ENCODE measurements at regions not wholly inside any gene's neighbourhood (a gene's known extent, or its start where the extent isn't known, plus 50 kb on each side); places are given as distances from the start of the nearest gene placed in this dataset.

DNA sequence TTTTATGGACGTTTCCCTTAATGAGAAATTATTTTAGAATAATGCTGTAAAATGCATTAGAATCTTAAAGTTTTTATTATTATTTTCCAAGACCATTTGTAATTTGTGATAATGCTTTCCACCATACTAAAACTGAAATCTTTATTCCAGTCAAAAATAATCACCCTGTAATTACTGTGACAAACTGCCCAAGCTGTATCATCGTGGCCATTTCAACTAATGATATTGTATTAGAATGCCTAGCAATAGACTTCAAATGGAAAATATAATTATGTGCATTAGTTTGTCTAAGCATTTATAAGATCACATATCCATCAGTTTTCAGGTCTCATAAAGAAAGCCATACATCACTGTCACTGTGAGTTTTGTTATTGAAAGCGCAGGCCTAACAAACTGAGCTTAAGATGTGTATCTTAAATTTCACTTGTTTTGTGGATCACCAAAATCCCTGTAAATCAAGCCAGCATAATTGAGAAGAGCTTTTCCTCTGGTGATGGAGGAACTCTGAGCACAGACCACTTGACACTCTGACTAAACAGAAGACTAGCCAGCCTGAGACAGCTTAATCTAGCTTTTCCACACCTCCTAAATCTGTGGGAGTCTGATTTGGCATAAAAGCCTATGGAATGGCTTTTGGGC lies 1312.2 kb upstream of the ACVR2A start:
- DNase-seq: no peak

DNA sequence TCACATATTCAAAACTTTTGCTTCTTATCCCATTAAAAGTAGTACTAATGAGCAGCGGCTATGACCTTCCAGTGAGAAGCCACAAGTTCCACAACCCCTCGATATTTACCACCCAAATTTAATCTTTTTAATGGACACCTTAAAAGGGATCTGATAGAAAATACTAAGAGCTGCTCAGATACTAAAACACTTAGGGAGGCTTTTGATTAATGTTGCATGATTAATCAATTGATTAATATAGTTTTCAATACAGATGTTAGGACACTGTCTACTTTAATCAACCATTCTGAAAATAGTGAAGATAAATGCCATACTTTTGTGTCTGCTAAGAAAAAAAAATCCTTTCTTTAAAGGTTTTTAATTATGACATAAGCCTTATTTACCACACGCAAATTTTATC lies 1312.8 kb upstream of the ACVR2A start:
- no peak for DNase-seq

DNA sequence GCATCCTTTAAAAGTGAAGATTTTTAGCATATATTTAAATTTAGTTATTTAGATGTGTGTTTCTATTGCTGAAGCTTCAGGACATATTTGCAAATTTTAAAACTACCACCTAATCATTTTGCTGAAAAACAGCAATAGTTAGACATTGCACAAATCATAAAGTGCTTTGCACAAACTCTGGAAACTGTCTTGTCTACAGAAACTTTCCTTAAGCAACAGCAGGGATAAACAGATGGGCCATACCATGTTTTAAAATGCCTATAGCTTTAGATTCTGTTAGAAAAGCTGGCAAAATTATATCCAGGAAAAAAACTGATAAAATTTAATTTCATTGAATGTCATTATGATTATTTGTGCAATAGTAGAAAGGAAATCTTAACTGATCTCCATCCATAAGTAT lies 1313.9 kb upstream of the ACVR2A start:
- DNase-seq: no peak

DNA sequence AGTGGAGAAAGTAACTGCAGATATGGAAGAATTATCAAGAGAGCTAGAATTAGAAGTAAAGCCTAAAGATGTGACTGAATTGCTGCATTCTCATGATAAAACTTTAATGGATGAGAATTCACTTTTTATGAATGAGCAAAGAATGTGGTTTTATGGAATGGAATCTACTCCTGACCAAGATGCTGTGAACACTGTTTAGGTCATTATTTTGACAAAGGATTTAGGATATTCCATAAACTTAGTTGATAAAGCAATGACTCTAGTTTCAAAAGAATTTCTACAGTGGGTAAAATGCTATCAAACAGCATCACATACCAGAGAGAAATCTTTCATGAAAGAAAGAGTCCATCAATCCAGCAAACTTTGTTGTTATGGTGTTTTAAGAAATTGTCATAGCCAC lies 1317.7 kb upstream of the ACVR2A start:
- DNase-seq: no peak

DNA sequence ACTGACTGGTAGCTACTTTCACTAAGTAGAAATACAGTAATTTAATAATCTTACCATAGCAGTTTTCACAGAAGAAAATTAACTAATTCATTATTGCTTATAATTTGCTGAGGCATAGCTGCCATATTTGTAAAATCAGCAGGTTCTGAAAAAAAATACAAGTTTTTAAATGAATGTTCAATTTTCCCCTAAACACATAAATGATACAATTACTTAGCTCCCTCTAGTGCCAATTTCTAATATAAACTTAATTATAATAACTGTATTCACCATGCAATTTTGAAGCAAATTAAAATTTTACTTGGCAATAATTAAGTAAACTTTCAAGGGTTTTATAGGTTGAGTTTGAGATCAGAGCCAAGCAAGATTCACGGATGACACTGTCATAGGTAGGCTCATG lies 1321.6 kb upstream of the ACVR2A start:
- peak; percentile 66 for DNase-seq

DNA sequence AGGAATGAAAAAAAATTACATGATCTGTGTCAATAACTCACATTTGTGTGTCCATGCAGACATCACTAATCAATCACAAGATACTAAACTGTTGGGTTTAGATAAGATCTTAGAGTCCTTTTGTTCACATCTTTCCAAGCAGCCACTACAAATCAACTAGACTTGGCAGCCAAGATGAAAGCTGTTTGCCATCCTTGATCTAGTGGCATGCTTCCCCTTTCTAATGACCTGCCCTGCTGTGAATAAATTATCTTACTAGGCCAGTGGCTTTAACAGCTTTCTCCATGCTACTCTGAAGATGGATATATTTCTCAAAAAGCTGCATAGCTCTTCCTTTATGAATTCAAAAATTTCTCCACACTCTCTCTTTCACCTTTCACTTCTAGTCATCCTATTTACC lies 1338.0 kb upstream of the ACVR2A start:
- DNase-seq: peak; percentile 13

DNA sequence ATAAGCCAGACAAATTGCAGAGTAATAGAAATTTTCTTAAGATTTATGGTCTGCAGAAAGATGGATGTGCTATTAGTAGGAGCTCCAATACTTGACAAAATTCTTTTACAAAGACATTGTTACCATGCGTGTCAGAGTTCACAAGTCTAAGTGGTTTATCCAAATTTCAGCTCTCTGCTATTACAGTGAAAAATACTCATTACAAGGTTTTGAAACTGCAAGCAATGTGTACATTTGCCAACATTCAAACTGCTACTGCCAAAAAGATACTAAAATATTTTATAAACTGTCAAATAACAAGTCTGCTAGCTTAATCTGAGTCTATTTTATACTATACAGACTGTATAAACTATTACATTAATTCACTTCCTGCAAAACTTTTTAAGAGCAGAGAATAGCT lies 1341.5 kb upstream of the ACVR2A start:
- no peak for DNase-seq

DNA sequence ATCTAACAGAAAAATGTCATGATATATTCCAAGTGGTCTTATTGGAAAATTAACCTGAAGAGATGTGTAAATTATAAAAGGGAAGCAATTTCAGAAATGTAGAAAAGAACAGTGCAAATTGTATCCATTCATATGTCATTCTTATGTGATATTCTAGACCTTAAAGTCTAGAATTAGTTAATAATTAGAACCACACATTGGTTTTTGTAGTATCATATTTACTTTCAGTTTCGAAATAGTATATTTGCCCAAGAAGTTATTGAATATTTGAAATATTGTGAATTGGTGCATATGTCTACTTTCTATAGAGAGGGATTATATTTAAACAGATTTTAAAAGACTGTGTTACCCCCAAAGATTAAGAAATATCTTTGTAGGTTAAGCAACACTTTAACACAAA lies 1348.6 kb upstream of the ACVR2A start:
- peak; percentile 26 for DNase-seq

DNA sequence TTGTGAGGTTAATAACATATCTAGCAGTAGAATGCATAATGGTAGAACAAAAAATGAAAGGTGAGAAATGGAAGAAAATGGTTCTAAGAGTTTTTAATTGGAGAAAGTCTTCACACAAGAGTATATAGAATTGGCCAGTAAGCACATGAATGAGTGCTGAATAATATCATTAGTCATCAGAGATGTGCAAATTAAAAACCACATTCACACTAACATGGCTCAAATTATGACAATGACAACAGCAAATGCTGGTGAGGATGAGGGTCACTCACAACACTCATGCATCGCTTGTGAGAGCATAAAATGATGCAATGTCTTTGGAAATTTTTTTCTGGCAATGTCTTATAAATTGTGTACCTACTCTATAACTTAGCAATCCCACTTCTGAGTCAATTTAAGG lies 1355.4 kb upstream of the ACVR2A start:
- no peak for DNase-seq

DNA sequence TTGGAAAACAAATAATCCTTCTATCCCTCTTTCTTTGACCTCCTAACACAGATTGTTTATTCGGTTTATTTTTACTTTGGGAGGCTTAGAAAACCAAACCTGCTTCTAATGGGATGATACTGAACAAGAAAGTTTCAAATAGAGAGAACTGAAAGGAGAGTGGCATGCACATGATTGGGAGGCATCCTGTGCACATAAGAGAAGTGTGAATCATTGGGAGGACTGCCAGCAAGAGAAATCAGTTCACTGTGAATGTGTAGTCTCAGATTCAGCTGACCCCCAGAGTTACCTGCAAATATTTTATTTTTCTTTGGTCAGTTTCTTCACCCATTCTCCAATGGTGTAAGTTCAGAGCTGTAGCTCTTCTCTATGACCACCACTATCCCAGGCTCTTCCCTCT lies 1363.2 kb upstream of the ACVR2A start:
- no peak for DNase-seq

DNA sequence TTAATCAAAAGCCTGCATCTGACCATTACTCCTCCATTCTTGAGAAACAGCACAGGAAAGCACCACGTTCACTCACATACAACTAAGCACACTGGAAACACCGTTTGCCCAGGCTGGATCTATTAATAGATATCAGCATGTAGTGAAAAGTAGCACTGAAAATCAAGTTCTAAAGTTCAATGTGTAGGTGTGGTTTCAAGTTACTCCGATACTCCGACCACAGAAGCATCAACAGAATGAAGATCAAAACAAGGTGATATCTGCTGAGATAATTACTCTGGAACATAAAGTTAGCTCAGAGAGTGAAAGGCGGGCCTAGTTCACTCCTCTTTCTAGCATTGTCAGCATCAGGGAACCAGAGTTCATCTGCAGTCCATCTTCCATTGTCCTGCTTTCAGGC lies 1367.4 kb upstream of the ACVR2A start:
- no peak for DNase-seq

DNA sequence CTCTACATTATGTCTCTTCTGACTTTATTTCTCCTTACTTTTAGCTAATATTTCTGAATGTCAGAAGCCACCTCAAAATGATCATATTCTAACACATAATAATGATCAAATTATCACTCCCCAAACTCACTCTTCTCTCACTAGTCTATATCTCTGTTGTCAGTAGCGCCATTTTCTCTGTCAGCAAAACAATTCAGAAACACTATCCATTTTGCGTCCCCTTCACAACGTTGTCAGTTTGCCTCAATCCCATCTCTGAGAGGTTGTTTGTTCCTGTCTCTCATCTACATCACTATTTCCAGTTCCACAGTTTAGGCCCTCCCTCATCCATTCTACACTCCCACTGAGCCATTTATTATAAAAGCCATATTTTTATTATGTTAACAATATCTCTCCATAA lies 1376.3 kb upstream of the ACVR2A start:
- no peak for DNase-seq

DNA sequence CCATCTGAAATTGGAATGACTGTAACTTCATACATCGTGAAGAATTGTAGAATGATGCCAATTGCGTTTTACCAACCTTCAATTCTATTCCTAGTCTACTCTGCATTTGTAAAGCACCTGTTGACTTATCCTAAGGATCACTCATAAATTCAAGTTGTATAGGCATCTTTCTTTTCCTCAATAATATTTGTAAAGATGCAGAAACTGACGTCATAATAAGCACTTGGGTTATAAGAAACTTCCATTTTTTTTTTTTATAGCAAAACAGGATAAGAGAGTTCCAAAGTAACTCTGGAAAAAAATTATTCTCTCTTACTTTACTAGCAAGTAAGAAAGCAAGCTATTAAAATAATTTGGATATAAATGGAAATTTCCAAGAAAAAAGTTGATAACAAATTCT lies 1377.4 kb upstream of the ACVR2A start:
- no peak for DNase-seq

DNA sequence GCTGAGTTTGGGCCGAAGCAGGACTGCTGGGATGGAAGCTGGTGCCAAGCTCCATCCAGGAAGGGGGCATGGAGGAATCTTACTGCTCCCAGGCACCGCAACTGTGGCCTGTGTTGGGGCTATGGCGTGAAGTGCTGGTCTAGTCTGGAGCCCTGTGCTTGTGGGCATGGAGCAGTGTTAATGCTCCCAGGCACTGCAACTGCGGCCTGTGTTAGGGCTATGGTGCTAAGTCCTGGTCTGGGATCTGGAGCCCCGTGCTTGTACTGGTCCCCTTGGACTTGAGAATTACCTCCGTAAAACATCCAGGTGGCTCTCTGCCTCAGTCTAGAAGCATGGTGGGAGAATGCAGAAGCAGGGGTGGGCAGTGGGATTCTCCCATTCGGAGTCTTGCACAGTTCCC lies 1379.4 kb upstream of the ACVR2A start:
- no peak for DNase-seq

DNA sequence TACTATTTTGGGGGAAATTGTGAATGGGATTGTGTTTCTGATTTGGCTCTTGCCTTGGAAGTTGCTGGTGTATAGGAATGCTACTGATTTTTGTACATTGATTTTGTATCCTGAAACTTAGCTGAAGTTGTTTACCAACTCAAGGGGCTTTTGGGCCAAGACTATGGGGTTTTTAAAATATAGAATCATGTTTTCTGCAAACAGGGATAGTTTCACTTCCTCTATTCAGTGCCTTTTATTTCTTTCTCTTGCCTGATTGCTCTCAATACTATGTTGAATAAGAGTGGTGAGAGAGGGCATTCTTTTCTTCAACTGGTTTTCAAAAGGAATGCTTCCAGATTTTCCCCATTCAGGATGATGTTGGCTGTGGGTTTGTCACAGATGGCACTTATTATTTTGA lies 1383.8 kb upstream of the ACVR2A start:
- no peak for DNase-seq

DNA sequence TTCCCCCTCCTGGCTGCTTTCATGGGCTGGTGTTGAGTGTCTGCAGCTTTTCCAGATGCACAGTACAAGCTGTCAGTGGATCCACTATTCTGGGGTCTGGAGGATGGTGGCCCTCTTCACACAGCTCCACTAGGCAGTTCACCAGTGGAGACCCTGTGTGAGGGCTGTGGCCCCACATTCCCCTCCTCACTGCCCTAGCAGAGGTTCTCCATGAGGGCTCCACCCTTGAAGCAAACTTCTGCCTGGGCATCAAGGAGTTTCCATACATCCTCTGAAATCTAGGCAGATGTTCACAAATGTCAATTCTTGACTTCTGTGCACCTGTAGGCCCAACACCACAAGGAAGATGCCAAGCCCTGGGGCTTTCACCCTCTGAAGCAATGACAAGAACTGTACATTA lies 1386.2 kb upstream of the ACVR2A start:
- DNase-seq: no peak

DNA sequence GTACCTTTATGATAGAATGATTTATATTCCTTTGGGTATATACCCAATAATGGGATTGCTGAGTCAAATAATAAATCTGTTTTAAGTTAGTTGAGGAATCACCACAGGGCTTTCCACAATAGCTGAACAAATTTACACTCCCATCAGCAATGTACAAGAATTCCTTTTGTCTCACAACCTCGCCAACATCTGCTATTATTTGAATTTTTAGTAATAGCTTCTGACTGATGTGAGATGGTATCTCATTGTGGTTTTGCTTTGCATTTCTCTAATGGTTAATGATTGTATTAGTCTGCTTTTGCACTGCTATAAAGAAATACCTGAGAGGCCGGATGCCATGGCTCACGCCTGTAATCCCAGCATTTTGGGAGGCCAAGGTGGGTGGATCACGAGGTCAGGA lies 1387.6 kb upstream of the ACVR2A start:
- no peak for DNase-seq

DNA sequence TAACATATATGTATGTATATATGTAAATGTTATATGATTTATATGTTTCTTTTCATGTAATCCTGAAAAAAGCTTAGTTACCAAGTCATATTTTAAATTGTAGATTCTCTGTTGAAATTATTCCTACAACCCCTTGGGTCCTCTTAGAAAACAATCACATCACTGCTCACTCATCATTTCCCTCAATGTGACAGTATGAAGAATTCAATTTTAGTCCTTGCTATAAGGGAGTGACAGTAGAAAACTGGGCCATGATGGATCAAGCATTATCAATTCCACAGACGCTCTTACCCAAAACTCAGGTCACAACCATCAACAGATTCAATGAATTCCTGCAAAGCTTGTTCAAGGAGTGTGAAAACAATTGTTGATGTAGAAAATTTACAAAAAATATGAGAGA lies 1389.5 kb upstream of the ACVR2A start:
- DNase-seq: no peak

DNA sequence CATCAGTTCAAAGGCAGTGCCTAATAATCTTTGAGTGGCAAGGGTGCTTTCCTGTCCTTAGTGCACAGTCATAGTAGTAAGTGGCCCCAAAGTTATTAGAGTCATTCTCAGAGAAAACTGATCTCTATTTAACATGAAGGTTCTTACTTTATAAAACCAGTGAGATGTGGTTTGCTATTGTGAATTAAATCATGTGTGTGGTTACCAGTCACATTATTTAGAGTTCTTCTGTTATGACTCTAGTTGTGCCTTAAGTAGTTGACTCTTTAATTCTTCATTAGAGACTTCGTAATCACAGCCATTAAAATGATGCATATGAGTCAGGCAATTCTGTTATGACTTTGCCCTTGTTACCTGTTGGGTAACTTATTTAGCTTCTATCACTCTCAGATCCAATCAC lies 1392.9 kb upstream of the ACVR2A start:
- no peak for DNase-seq

DNA sequence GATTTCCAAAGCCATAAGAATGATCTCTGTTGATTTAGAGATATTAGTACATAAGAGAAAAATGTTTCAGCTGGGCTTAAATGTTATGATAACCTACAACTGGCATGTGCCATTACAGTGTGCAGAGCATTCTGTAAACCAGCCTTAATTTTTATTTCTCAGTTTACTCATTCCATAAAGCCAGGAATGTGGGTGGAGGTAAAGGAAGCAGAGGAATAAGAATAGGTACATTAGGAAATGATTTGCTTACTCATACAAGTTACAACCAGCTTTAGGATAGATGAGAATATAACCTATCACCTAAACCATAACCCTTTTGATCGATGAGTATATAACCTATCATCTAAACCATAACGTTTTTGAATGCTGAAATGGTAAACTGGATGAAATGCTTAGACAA lies 1394.7 kb upstream of the ACVR2A start:
- DNase-seq: no peak

DNA sequence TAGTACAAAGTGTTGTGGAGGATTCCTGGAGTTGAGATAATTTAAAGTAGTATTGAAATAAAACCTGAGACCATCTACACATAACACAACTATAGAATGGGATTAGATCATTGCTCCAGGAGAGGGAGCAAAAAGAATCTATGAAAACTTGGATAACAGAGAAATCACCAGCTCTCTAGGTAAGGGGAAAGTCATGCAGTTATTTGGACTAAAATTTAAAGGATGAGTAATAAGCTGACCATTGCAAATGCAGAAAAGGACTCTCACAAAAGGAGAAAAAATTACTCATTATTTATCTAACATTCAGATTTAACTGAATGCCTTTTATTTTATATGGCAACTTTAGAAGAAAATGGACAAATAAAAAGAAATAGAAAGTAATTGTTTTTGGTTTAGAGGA lies 1399.8 kb upstream of the ACVR2A start:
- DNase-seq: no peak

DNA sequence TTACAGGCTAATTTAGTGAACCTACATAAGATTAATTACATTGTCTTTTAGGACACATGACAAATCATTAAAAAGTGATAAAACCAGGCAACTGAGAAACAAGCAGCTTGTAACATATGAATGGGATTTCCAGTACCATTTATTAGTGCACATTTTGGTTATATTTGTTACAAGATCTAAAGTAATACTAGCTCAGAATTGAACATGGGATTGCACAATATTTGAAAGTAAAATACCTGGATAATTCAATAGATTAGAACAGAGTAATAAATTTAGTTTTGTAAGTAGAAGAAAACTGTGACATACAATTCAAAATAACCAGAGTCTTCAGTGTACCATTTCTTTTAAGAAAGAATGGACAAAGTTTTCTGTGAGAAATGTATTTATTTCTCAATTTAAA lies 1400.7 kb upstream of the ACVR2A start:
- no peak for DNase-seq

DNA sequence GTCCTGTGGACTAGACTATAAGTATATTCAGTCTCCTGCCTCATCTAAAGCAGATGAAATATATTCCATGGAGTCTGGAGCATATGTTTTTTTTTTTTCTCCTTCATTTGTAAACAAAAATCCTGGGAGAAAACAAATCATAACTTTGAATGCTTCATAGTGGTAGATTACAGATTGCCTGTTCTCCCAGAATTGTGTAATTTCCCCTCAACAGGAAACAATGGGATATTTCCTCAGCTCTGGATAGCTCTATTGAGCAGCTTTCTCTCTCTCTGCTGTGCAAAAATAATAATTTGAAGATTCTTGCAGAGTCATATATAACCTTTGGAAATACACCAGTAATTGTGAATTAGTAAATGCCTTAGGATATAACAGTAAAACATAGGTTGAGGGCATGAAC lies 1406.6 kb upstream of the ACVR2A start:
- DNase-seq: no peak

DNA sequence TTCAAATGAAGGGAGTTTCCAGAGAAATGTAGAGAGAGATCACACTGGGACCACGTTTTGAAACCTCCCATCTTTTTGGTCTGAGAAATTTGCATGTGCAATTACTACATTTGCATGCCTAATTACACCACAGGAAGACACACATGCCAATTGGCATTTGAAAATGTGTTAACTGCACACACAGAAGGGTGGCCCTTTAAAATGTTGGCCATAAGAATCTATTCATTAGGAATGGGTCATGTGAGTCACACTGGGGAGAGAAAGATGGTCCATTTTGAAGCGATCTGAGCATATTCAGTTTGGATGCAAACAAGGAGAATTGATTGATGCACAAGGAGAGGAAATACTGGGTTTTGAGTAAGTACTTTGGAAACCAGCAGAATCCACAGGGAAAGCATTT lies 1407.1 kb upstream of the ACVR2A start:
- DNase-seq: no peak

DNA sequence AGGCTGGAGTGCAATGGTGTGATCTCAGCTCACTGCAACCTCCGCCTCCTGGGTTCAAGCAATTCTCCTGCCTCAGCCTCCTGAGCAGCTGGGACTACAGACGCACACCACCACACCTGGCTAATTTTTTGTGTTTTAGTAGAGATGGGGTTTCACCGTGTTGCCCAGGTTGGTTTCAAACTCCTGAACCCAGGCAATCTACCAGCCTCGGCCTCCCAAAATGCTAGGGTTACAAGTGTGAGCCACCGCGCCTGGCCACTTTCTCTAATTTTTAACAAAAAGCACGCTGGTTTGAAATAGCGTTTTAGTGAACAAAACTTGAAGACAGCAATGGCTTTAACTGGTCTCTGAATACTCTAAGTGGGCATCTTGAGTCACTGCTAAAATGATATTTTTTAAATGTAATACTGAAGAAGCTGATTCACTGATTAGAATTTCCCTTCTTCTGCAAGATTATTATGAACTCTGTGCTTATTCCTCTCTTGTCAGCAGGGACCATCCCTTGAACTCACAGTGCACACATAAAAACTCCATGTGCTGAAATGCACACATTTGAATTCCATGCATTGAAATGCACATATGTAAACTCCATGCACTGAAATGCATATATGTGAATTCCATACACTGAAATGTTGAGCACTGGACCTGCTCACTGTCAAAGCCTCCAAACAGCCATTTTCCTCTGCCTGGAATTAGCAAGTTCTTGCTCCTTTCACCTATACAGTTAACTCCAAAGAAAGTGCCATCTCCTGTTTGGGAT lies 1411.5 kb upstream of the ACVR2A start:
- no peak for DNase-seq

Measured in OCI-M1 (cell line).